ENCODE measurements at regions not wholly inside any gene's neighbourhood (a gene's known extent, or its start where the extent isn't known, plus 50 kb on each side); places are given as distances from the start of the nearest gene placed in this dataset.

GRCh38 chr5:98308960-98309359 is 464.5 kb upstream of the RGMB start:
- H3K4me1 ChIP-seq (replicated peaks): no peaks in the 10 kb centered on the region
- H3K9me3 ChIP-seq: no peaks in the 10 kb centered on the region
- no peak for TF ChIP-seq CTCF (IDR thresholded peaks at IDR 0.05)
- TF ChIP-seq POLR2A (IDR thresholded peaks at IDR 0.05): no peak
- TF ChIP-seq POLR2AphosphoS5 (IDR thresholded peaks at IDR 0.05): no peak
- 87% methylated on average over 4 of the region's 4 CpGs for WGBS
- H3K27me3 ChIP-seq (replicated peaks; ENCODE audit: insufficient read depth): no peaks in the 10 kb centered on the region
- DNase-seq (ENCODE audit: low spot score): no peak
- intact Hi-C loops (cut with DNase I): no loop called here
- H3K27ac ChIP-seq: no peak overlapping the region
- no peaks in the 10 kb centered on the region for H3K36me3 ChIP-seq
- no peak overlapping the region for H3K4me3 ChIP-seq

GRCh38 chr5:98309785-98310598 is 463.5 kb upstream of the RGMB start:
- no peak overlapping the region for H3K27ac ChIP-seq
- H3K27me3 ChIP-seq (replicated peaks; ENCODE audit: insufficient read depth): no peaks in the 10 kb centered on the region
- no peak overlapping the region for H3K4me3 ChIP-seq
- 43% methylated on average over 7 of the region's 7 CpGs for WGBS
- intact Hi-C loops (cut with DNase I): no loop called here
- no peak for DNase-seq (ENCODE audit: low spot score)
- TF ChIP-seq POLR2A (IDR thresholded peaks at IDR 0.05): no peak
- no peak for TF ChIP-seq POLR2AphosphoS5 (IDR thresholded peaks at IDR 0.05)
- TF ChIP-seq CTCF (IDR thresholded peaks at IDR 0.05): no peak
- H3K36me3 ChIP-seq: no peaks in the 10 kb centered on the region
- H3K4me1 ChIP-seq (replicated peaks): no peaks in the 10 kb centered on the region
- H3K9me3 ChIP-seq: no peaks in the 10 kb centered on the region

- intact Hi-C loops (cut with DNase I): no loop called here
- Histone ChIP-seq H3K4me3 (no peak overlapping the region), H3K27ac (no peak overlapping the region), H3K4me1 (replicated peaks) (no peaks in the 10 kb centered on the region), H3K27me3 (replicated peaks; ENCODE audit: insufficient read depth) (no peaks in the 10 kb centered on the region), H3K36me3 (no peaks in the 10 kb centered on the region), H3K9me3 (no peaks in the 10 kb centered on the region)
- TF ChIP-seq POLR2AphosphoS5 (IDR thresholded peaks at IDR 0.05) (no peak), CTCF (IDR thresholded peaks at IDR 0.05) (no peak), POLR2A (IDR thresholded peaks at IDR 0.05) (no peak)
- DNase-seq (ENCODE audit: low spot score): no peak
These were observed 459.2 kb upstream of the RGMB start for GRCh38 chr5:98314292-98314691.

GRCh38 chr5:98318386-98318785 is 455.1 kb upstream of the RGMB start:
- Histone ChIP-seq H3K27me3 (replicated peaks; ENCODE audit: insufficient read depth) (no peaks in the 10 kb centered on the region), H3K9me3 (no peaks in the 10 kb centered on the region), H3K4me1 (replicated peaks) (no peaks in the 10 kb centered on the region), H3K36me3 (no peaks in the 10 kb centered on the region), H3K4me3 (no peak overlapping the region), H3K27ac (no peak overlapping the region)
- no peak for TF ChIP-seq CTCF (IDR thresholded peaks at IDR 0.05)
- no peak for DNase-seq (ENCODE audit: low spot score)
- intact Hi-C loops (cut with DNase I): no loop called here

GRCh38 chr5:98319299-98320011 is 454.0 kb upstream of the RGMB start:
- Histone ChIP-seq H3K4me1 (replicated peaks) (no peaks in the 10 kb centered on the region), H3K36me3 (no peaks in the 10 kb centered on the region), H3K9me3 (no peaks in the 10 kb centered on the region), H3K4me3 (no peak overlapping the region), H3K27ac (no peak overlapping the region), H3K27me3 (replicated peaks; ENCODE audit: insufficient read depth) (no peaks in the 10 kb centered on the region)
- 87% methylated on average over 7 of the region's 7 CpGs for WGBS
- no peak for TF ChIP-seq CTCF (IDR thresholded peaks at IDR 0.05)
- no peak for TF ChIP-seq POLR2A (IDR thresholded peaks at IDR 0.05)
- no peak for TF ChIP-seq POLR2AphosphoS5 (IDR thresholded peaks at IDR 0.05)
- intact Hi-C loops (cut with DNase I): no loop called here
- DNase-seq (ENCODE audit: low spot score): no peak
